Cardiac muscle cell (in vitro differentiated cells and primary cell): ENCODE measurements at regions not wholly inside any gene's neighbourhood (a gene's known extent, or its start where the extent isn't known, plus 50 kb on each side); places are given as distances from the start of the nearest gene placed in this dataset.

Experiments used
- DNase-seq, 2 donors: peaks; one replicate each; pipeline versions ENCODE4 v3.0.0 to v3.0.0-alpha.2; 2010 to 2017; ENCODE audit warnings: low read depth in 1 of 2, low spot score in 1 of 2
- H3K27ac ChIP-seq: fragments of 200-600 bp; sonication (generic); 2 replicates; pipeline ENCODE4 v1.5.1; 2016
- H3K27me3 ChIP-seq: fragments of 200-600 bp; sonication (generic); 2 replicates; pipeline ENCODE4 v1.6.0; 2016; ENCODE audit warnings: control low read depth
- H3K36me3 ChIP-seq: fragments of 200-600 bp; sonication (generic); 2 replicates; pipeline ENCODE4 v1.5.1; 2016; ENCODE audit warnings: control low read depth
- H3K4me1 ChIP-seq: fragments of 200-600 bp; sonication (generic); 2 replicates; pipeline ENCODE4 v1.8.1; 2017; ENCODE audit warnings: low read depth, mild to moderate bottlenecking, mixed run types
- H3K4me3 ChIP-seq: fragments of 200-600 bp; sonication (generic); 2 replicates; pipeline ENCODE4 v1.5.1; 2016; ENCODE audit warnings: mild to moderate bottlenecking
- H3K9me3 ChIP-seq: fragments of 200-600 bp; sonication (generic); 2 replicates; pipeline ENCODE4 v1.5.1; 2017; ENCODE audit warnings: low read depth, mild to moderate bottlenecking, control low read depth
- TF ChIP-seq, protein P1 (sequence below): IDR thresholded peaks from 2 replicates; pipeline ENCODE4 v1.5.1; 2012; ENCODE audit warnings: low read depth, mild to moderate bottlenecking, low read length

DNA sequence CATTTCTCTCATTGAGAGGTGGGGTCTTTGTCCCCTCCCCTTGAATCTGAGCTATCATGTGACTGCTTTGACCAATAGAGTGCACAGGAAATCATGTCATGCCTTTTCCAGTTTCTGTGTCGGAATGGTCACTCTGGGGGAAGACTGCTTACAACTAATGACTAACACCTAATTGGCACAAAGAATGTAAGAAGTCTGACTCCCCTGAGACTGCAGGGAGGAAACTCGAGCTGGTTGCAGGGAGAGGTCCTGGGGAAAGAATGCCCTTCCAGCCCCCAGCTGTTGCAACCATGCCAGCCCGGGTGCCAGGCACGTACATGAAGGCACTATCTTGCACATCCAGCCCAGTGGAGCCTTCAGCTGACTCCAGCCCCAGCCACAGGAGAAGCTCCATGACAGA lies 254.2 kb downstream of the DHX15 start:
- peak in 1 of 2 donors; percentile 3 for DNase-seq
- Histone ChIP-seq H3K4me3 (no peak overlapping the region), H3K9me3 (no peaks in the 10 kb centered on the region), H3K27me3 (no peaks in the 10 kb centered on the region), H3K4me1 (no peaks in the 10 kb centered on the region), H3K27ac (no peak overlapping the region), H3K36me3 (no peaks in the 10 kb centered on the region)
- TF ChIP-seq, protein P1, sequence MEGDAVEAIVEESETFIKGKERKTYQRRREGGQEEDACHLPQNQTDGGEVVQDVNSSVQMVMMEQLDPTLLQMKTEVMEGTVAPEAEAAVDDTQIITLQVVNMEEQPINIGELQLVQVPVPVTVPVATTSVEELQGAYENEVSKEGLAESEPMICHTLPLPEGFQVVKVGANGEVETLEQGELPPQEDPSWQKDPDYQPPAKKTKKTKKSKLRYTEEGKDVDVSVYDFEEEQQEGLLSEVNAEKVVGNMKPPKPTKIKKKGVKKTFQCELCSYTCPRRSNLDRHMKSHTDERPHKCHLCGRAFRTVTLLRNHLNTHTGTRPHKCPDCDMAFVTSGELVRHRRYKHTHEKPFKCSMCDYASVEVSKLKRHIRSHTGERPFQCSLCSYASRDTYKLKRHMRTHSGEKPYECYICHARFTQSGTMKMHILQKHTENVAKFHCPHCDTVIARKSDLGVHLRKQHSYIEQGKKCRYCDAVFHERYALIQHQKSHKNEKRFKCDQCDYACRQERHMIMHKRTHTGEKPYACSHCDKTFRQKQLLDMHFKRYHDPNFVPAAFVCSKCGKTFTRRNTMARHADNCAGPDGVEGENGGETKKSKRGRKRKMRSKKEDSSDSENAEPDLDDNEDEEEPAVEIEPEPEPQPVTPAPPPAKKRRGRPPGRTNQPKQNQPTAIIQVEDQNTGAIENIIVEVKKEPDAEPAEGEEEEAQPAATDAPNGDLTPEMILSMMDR = no peak

DNA sequence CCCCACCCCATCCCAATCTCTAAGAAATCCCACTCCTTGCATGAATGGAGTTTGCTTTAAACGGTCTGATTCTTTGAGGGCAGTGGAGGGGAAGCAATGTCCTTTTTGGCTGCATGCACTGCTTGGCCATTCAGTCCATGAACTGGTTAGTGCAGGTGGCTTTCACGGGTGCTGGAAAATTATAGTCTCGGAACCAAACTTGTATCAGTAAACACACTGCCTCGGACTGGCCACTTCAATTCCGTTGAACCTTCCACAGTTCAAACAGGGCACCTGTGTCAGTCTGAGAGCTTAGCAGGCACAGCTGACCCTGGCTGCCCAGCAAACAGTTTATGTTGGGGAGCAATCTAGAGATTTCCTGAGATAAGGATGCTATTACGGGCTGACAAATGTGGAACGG lies 255.6 kb downstream of the DHX15 start:
- DNase-seq = no peak
- Histone ChIP-seq H3K27ac (no peak overlapping the region), H3K4me1 (no peaks in the 10 kb centered on the region), H3K9me3 (no peaks in the 10 kb centered on the region), H3K27me3 (peaks cover 2% of the 10 kb centered on the region), H3K36me3 (no peaks in the 10 kb centered on the region), H3K4me3 (no peak overlapping the region)
- TF ChIP-seq, protein P1 = no peak

DNA sequence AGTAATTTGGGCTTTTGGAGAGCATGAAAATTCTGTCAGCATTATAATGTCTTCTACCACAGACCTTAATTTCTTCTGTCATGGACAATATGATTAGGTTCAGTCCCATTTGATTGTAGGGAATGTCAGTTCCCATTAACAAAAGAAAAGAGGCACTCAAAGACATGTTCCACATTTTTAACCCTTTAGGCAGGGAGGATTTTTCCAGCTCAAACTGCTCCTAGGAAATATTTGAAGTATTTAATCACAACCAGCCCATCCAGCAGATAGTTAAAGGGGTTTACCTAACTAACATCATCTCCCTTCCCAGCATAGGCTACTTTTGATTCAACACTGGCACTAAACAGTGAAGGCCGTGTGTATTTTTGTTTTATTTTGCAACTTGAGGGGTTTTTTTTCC lies 256.0 kb downstream of the DHX15 start:
- Histone ChIP-seq H3K9me3 (no peaks in the 10 kb centered on the region), H3K27me3 (peaks cover 2% of the 10 kb centered on the region), H3K4me3 (no peak overlapping the region), H3K27ac (no peak overlapping the region), H3K4me1 (no peaks in the 10 kb centered on the region), H3K36me3 (no peaks in the 10 kb centered on the region)
- no peak for DNase-seq
- TF ChIP-seq, protein P1 = no peak

DNA sequence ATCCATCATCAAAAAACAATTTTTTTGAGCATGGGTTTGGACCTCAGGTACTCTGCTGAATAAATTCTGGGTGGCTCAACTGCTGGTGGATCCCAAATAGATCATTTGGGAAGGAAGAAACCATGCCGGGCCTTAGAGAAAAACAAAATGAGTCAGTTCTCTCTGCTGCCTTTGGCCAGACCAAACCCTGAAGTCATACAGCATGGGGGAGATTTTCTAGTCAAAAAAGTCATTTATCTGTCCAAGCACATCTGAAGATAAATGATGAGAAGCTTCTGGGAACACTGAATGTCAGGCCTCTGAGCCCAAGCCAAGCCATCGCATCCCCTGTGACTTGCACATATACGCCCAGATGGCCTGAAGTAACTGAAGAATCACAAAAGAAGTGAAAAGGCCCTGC lies 261.4 kb downstream of the DHX15 start:
- no peaks in the 10 kb centered on the region for H3K36me3 ChIP-seq
- DNase-seq = no peak
- peaks cover 4% of the 10 kb centered on the region for H3K4me1 ChIP-seq
- H3K27ac ChIP-seq = no peak overlapping the region
- H3K9me3 ChIP-seq = no peaks in the 10 kb centered on the region
- peaks cover 35% of the 10 kb centered on the region for H3K27me3 ChIP-seq
- TF ChIP-seq, protein P1 = no peak
- H3K4me3 ChIP-seq = no peak overlapping the region

DNA sequence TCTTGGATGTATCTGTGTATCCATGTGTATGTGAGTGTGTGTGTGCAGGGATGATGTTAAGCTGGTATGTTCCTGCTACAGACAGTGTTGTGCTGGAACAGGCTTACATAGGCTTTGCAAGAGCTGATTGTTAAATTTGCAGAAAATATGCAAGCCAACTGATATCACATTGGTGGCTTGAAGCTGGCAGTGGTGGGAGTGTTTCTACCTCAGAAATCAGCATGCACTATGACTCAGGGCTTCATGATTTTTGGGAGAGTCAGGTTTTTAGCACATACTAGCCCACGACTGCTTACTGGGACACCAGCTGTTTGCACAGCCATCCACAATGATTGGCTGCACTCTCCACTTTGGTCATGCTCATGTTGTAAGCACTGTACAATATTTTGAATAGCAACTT lies 261.8 kb downstream of the DHX15 start:
- H3K9me3 ChIP-seq = no peaks in the 10 kb centered on the region
- no peak overlapping the region for H3K4me3 ChIP-seq
- TF ChIP-seq, protein P1 = no peak
- peaks cover 35% of the 10 kb centered on the region for H3K27me3 ChIP-seq
- H3K4me1 ChIP-seq = peaks cover 9% of the 10 kb centered on the region
- no peak overlapping the region for H3K27ac ChIP-seq
- no peaks in the 10 kb centered on the region for H3K36me3 ChIP-seq
- DNase-seq = no peak

- DNase-seq = no peak
- H3K9me3 ChIP-seq = no peaks in the 10 kb centered on the region
- no peaks in the 10 kb centered on the region for H3K36me3 ChIP-seq
- no peak overlapping the region for H3K4me3 ChIP-seq
- H3K27ac ChIP-seq = no peak overlapping the region
- TF ChIP-seq, protein P1 = no peak
- H3K27me3 ChIP-seq = peaks cover 35% of the 10 kb centered on the region
- H3K4me1 ChIP-seq = peaks cover 10% of the 10 kb centered on the region
Measured at GRCh38 chr4:24321616-24322015, 262.7 kb downstream of the DHX15 start.
